ENCODE measurements at regions not wholly inside any gene's neighbourhood (a gene's known extent, or its start where the extent isn't known, plus 50 kb on each side); places are given as distances from the start of the nearest gene placed in this dataset.

DNA sequence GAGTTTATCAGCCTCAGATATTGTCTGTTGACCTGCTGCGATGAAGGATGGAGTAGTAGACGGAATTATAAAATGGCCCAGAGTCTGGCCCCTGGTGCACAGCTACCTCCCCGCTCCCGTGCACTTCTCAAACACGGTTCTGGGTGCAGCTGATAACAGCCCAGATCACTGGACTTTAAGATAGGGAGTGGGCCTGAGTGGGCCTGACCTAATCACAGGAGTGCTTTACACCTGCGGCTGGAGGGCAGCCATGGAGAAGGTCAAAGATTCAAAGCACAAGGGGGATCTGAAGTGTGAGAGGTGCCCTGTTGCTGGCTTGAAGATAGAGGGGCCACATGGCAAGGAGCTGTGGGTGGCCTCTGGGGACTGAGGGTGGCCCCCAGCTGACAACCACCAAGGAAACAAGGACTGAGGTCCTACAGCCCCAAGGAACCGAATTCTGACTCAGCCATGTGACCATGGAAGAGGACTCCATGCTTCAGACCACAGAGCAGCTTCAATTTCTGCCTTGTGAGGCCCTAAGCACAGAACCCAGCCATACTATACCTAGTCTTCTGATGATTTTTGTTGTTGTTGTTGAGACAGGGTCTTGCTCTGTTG, 113.4 kb downstream of the ZNF664 start (continued):
- TF ChIP-seq BCL11A (IDR thresholded peaks at IDR 0.05; ENCODE audit: low read depth in 2 of 2, low read length in 2 of 2) (no peak), NANOG (IDR thresholded peaks at IDR 0.05; ENCODE audit: insufficient read depth, low read depth, low read length, poor library complexity, severe bottlenecking) (no peak), RNF2 (IDR thresholded peaks at IDR 0.05; ENCODE audit: borderline replicate concordance, low read depth, low read length, missing control alignments, poor library complexity, severe bottlenecking) (no peak)
- TF ChIP-seq, protein P1, sequence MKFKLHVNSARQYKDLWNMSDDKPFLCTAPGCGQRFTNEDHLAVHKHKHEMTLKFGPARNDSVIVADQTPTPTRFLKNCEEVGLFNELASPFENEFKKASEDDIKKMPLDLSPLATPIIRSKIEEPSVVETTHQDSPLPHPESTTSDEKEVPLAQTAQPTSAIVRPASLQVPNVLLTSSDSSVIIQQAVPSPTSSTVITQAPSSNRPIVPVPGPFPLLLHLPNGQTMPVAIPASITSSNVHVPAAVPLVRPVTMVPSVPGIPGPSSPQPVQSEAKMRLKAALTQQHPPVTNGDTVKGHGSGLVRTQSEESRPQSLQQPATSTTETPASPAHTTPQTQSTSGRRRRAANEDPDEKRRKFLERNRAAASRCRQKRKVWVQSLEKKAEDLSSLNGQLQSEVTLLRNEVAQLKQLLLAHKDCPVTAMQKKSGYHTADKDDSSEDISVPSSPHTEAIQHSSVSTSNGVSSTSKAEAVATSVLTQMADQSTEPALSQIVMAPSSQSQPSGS (IDR thresholded peaks at IDR 0.05; ENCODE audit: low read length) = no peak
